HFF-Myc (cell line): ENCODE measurements at regions not wholly inside any gene's neighbourhood (a gene's known extent, or its start where the extent isn't known, plus 50 kb on each side); places are given as distances from the start of the nearest gene placed in this dataset.

Source experiments
- DNase-seq: peaks from one replicate; pipeline ENCODE4 v3.0.0-alpha.2; 2011; ENCODE audit warnings: low read depth; ENCODE audit errors: extremely low read depth
- H3K4me3 ChIP-seq: replicated peaks from 2 replicates; pipeline ENCODE4 v1.5.1; 2011; ENCODE audit warnings: low read depth, mild to moderate bottlenecking, control low read depth, low read length
- TF ChIP-seq, protein P1 (sequence below): IDR thresholded peaks from 2 replicates; pipeline ENCODE4 v1.5.1; 2012; ENCODE audit warnings: mild to moderate bottlenecking, low read depth, low read length, control low read depth; ENCODE audit errors: missing control alignments

DNA sequence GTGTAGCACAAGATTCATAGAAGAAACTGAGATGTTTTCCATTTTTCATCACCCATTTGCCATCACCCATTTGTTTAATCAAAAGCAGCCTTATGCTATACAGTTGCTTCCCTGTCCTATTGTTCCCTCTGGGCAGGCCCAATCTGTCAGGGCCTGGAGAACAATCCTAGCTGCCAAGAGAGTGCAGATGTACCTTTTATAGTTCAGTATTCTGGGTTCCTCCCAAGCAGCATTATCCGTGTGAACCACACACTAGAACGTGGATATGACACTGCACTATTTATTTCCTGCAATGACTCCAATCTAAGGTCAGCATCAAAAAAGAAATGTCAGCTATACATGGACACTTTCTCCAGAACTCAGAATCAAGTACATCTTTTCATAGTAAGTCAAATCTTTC, 269.0 kb downstream of the ADGRA3 start:
- TF ChIP-seq, protein P1, sequence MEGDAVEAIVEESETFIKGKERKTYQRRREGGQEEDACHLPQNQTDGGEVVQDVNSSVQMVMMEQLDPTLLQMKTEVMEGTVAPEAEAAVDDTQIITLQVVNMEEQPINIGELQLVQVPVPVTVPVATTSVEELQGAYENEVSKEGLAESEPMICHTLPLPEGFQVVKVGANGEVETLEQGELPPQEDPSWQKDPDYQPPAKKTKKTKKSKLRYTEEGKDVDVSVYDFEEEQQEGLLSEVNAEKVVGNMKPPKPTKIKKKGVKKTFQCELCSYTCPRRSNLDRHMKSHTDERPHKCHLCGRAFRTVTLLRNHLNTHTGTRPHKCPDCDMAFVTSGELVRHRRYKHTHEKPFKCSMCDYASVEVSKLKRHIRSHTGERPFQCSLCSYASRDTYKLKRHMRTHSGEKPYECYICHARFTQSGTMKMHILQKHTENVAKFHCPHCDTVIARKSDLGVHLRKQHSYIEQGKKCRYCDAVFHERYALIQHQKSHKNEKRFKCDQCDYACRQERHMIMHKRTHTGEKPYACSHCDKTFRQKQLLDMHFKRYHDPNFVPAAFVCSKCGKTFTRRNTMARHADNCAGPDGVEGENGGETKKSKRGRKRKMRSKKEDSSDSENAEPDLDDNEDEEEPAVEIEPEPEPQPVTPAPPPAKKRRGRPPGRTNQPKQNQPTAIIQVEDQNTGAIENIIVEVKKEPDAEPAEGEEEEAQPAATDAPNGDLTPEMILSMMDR: no peak
- H3K4me3 ChIP-seq: no peak overlapping the region
- no peak for DNase-seq

DNA sequence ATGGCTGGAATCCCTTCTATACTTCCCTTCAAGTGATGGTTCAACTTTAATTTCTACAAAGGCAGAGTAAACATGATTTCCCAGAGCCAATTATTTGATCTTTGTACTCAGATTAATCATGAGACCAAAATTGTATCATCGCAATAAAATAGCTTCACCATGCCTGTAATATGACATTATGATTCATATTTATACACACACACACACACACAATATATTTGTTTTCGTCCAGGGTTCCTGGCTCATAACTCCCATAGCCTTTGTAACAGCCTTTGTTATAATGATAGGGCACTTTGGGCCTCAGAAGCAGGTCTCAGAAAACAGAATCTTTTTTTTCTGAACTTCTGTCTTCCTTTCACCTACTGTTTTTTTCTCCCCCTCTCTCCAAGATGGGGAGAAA, 270.6 kb downstream of the ADGRA3 start:
- TF ChIP-seq, protein P1: no peak
- DNase-seq: no peak
- H3K4me3 ChIP-seq: no peak overlapping the region

DNA sequence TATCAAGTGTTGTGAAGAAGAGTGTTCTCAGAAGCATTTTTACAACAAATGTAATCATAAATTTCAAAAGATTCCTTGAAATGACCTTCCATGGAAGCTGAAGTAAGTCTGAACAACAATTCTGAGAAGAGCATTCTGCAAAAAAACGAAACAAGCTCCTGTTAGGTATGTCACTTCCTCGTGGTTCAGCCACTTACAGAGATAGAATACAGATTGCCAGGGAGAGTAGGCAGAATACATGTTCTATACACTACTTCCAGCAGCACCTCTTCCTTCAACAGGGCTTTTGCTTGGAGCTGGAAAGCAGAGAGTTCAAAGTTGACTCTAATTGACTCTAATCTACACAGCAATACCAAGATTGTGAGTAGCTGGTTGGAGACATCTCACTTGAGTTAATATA, 274.5 kb downstream of the ADGRA3 start:
- no peak for DNase-seq
- H3K4me3 ChIP-seq: no peak overlapping the region
- TF ChIP-seq, protein P1: no peak

DNA sequence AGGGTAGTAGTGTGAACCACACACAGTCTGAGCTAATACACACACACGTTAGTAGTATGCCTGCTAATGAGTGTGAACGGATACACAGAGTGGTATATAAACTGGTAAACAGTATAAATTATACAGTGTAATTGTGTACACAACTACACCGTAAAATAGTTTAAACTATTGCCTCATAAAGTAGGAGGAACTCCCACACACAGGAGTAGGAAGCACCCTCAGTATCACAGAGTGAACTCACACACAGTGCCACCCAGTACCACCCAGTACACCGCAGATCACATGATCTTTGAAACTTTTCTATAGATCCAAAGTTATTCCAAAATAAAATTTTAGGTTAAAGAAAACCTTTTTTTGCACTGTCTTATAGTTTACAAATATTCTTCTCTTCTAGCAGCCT, 275.1 kb downstream of the ADGRA3 start:
- TF ChIP-seq, protein P1: no peak
- no peak overlapping the region for H3K4me3 ChIP-seq
- no peak for DNase-seq

DNA sequence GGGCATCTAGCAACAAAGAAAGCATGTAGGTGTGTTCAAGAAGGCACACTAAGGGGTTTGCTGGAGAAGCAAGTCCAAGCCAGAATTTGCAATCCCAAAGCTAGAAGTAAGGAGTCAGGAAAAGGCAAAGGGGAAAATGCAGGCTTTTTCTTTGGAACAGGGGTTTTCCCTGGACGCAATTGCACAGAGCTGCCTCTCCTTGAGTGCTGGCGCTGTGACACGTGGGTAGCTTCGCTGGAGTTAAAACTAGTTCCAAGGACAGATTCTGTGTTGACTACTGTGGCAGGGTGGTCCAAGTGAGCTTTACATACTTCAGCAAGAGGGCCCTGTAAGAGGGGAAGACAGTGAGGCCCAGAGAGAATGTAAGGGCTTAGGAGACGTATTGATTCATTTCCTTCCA, 277.1 kb downstream of the ADGRA3 start:
- no peak overlapping the region for H3K4me3 ChIP-seq
- TF ChIP-seq, protein P1: peak; percentile 18
- DNase-seq: no peak

DNA sequence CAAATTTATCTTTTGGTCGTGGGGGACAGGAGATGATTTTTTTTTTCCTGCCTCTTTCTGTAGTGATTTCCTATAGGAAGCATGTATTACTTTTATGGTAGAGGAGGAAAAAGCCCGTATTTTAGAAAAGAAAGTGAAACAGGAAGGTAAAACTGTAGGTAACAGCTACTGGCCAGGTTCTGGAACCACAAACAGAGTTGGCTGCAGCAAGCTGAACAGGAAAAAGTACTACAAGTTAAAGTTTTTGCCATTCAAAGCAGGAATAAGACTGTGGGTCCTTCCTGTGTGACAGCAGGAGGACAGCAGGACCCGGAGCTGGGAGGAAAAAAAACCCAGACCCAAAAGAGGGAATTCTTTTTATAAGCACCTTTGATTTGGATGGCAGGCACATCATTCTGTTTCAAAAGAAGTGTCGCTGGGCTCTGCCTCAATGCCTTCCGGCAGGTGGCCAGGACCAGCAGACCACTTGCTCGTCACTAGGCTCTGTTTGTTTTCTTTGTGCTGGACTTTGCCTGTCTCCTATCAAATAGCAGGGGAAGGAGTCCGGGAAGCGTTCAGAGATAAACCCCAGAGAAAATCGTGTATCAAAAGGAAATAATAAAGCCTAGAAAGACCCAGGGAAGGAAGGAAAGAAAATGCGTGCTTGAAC, 277.9 kb downstream of the ADGRA3 start:
- no peak overlapping the region for H3K4me3 ChIP-seq
- TF ChIP-seq, protein P1: no peak
- no peak for DNase-seq
